A549 (cell line): ENCODE measurements at regions not wholly inside any gene's neighbourhood (a gene's known extent, or its start where the extent isn't known, plus 50 kb on each side); places are given as distances from the start of the nearest gene placed in this dataset.
"Not testable (repeated sequence)": the region's sequence is repeated elsewhere in the genome, so short reads cannot be mapped to it uniquely, and the experiment has no call there.

Experiments
- EP300 ChIP-seq, 2 experiments: fragments of >200 bp; sonication (Bioruptor Twin); formaldehyde crosslinking; IDR thresholded peaks; 2 replicates in 1 of 2; 3 replicates in 1 of 2; pipeline ENCODE4 v1.6.1; 2016 to 2017
- POLR2AphosphoS2 ChIP-seq: conservative IDR thresholded peaks from 2 replicates; pipeline ENCODE4 v1.6.1; 2012; ENCODE audit warnings: low read length, improper control_type of control experiment, inconsistent platforms
- TF ChIP-seq, protein P1 (sequence below): fragments of >200 bp; sonication (Bioruptor Twin); formaldehyde crosslinking; IDR thresholded peaks from 3 replicates; pipeline ENCODE4 v1.5.1; 2016

DNA sequence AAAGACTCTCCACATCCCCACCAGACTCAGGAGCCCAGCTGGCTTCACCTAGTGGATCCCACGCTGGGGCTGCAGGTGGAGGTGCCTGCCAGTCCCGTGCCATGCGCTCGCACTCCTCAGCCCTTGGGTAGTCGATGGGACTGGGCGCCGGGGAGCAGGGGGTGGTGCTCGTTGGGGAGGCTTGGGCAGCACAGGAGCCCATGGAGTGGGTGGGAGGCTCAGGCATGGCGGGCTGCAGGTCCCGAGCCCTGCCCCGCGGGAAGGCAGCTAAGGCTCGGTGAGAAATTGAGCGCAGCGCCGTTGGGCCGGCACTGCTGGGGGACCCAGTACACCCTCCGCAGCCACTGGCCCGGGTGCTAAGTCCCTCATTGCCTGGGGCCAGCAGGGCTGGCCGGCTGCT is 497.4 kb upstream of the PTBP2 start:
- TF ChIP-seq, protein P1, sequence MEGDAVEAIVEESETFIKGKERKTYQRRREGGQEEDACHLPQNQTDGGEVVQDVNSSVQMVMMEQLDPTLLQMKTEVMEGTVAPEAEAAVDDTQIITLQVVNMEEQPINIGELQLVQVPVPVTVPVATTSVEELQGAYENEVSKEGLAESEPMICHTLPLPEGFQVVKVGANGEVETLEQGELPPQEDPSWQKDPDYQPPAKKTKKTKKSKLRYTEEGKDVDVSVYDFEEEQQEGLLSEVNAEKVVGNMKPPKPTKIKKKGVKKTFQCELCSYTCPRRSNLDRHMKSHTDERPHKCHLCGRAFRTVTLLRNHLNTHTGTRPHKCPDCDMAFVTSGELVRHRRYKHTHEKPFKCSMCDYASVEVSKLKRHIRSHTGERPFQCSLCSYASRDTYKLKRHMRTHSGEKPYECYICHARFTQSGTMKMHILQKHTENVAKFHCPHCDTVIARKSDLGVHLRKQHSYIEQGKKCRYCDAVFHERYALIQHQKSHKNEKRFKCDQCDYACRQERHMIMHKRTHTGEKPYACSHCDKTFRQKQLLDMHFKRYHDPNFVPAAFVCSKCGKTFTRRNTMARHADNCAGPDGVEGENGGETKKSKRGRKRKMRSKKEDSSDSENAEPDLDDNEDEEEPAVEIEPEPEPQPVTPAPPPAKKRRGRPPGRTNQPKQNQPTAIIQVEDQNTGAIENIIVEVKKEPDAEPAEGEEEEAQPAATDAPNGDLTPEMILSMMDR = not testable (repeated sequence)
- not testable (repeated sequence) for TF ChIP-seq POLR2AphosphoS2; EP300 (IDR thresholded peaks at IDR 0.05)
